ENCODE measurements at regions not wholly inside any gene's neighbourhood (a gene's known extent, or its start where the extent isn't known, plus 50 kb on each side); places are given as distances from the start of the nearest gene placed in this dataset.

DNA sequence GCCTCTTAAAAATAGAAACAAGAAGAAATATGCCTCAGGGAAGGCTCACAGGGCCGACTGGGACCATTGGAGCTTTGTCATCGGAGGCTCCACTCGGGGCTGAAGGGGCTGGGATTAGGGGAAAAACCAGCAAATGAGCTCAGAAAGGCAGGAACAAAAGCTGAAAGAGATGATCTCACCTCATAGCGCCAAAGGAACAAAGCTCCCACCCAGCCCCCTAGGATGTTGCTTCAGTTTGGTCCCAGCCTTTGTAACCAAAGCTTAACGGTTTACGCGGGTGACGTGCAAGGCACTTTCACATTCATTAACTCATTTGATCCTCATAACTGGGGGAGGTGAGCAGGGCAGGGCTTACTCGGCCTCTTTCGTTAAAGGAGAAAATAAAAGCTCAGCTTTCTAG is 168.5 kb upstream of the DYNLRB2 start:
- DNase-seq (ENCODE audit: low read depth in 2 of 2): no peak
- TF ChIP-seq, protein P1, sequence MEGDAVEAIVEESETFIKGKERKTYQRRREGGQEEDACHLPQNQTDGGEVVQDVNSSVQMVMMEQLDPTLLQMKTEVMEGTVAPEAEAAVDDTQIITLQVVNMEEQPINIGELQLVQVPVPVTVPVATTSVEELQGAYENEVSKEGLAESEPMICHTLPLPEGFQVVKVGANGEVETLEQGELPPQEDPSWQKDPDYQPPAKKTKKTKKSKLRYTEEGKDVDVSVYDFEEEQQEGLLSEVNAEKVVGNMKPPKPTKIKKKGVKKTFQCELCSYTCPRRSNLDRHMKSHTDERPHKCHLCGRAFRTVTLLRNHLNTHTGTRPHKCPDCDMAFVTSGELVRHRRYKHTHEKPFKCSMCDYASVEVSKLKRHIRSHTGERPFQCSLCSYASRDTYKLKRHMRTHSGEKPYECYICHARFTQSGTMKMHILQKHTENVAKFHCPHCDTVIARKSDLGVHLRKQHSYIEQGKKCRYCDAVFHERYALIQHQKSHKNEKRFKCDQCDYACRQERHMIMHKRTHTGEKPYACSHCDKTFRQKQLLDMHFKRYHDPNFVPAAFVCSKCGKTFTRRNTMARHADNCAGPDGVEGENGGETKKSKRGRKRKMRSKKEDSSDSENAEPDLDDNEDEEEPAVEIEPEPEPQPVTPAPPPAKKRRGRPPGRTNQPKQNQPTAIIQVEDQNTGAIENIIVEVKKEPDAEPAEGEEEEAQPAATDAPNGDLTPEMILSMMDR (IDR thresholded peaks at IDR 0.05; ENCODE audit: low read depth, low read length): no peak

DNA sequence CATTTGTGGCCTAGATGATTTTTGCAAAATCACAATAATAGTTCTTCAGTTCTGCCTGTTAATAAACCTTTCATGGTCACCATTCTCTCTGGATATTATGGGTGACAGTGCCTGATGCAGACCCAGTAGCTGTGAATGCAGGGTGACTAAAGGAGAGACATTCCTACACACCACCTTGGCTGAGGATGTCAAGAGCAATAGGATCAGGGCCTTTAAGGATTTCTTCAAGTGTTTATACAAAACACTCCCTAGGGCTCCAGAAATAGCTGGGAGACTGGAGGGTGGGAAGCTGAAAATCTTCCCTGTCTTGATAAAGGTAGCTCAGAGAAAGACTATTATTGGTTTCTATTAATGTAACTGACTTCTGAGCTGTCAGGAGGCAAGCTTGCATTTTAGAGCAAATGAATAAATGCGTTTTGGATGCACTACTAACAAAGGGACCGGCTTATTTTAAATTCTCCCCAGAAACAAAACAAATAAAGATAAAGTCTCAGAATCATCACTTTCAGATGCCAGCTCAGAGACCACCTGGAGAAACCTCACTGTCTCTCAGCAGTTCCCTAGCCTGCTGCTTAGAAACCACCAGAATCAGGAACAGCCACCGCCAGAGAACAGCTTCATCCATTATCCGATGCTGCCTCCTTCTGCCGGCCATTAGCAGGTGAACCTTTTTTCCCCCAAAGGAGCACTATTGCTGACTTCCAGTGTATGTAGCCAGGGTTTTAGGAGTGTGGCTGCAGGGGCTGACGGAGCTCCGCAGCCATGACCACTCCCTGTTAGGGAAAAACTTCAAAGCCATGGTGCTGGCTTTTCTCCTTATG is 171.4 kb upstream of the DYNLRB2 start:
- TF ChIP-seq, protein P1 (IDR thresholded peaks at IDR 0.05; ENCODE audit: low read depth, low read length): peak; percentile 65
- peak; percentile 58 to 67 for DNase-seq (ENCODE audit: low read depth in 2 of 2)
- H3K4me3 ChIP-seq (replicated peaks in 1 of 2; ENCODE audit: low read depth in 2 of 2, low read length in 2 of 2): no peak overlapping the region

More for the DNA sequence above, 168.5 kb upstream of the DYNLRB2 start:
- no peak overlapping the region for H3K4me3 ChIP-seq (replicated peaks in 1 of 2; ENCODE audit: low read depth in 2 of 2, low read length in 2 of 2)

DNA sequence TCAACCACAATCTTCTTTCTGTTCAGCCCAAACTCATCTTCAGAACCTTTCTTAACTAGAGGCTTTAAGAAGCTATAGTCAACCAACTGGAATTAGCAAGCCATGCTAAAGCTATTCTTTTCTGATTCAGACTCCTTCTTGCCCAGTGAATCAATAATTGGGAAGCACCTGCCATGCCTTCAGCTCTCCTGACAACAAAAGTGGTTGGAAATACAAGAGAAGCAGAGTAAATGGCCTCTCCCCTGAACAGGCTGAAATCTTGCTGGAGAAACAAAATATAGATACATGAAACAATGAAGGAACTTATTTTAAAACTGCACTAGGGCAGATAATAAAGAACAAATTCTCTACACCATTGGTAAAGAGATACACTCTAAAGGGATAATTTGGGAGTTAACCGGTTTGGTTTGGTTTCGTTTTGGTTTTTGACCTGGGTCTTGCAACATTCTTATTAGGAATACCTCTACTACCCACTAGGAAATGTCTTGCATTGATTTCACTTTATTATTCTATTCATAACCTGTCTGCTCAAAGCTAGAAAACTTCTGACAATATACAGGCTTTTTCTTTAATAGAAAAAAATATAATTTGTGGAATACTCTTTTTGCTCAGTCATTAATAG is 173.6 kb upstream of the DYNLRB2 start:
- no peak overlapping the region for H3K4me3 ChIP-seq (replicated peaks in 1 of 2; ENCODE audit: low read depth in 2 of 2, low read length in 2 of 2)
- DNase-seq (ENCODE audit: low read depth in 2 of 2): no peak
- TF ChIP-seq, protein P1 (IDR thresholded peaks at IDR 0.05; ENCODE audit: low read depth, low read length): no peak

DNA sequence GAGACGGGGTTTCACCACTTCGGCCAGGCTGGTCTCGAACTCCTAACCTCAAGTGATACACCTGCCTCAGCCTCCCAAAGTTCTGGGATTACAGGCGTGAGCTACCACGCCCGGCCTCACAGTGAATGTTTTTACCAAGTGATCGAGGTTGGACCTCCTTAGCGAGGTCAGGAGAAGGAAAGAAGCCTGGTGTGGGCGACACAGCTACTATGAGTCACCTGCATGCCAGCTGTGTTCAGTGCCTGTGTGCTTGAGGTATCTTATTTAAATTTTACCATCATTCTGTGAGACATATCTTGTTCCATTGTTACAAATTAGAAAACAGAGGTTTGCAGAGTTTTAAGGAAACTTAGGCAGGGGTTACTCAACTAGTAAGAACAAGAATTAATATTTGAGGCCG is 174.8 kb upstream of the DYNLRB2 start:
- H3K4me3 ChIP-seq (replicated peaks in 1 of 2; ENCODE audit: low read depth in 2 of 2, low read length in 2 of 2): no peak overlapping the region
- no peak for DNase-seq (ENCODE audit: low read depth in 2 of 2)
- TF ChIP-seq, protein P1 (IDR thresholded peaks at IDR 0.05; ENCODE audit: low read depth, low read length): no peak

DNA sequence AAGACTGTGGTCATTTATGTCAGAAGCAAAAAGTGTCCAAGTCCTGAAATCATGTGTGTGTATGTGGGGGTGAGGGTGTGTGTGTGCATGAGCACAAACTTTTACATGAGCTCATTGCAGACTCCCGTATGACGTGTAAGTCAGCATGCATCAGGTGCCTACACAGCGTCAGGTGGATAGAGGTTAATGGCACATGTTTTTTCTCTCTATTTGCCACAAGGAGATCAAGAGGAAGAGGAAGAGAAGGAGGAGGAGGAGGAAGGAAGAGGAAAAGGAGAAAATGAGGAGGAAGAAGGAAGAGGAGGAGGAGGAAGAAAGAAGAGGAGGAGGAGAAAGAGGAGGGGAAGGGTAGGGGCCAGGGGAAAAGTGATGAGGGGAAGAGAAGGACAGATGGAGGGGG is 178.0 kb upstream of the DYNLRB2 start:
- TF ChIP-seq, protein P1 (IDR thresholded peaks at IDR 0.05; ENCODE audit: low read depth, low read length): no peak
- no peak for DNase-seq (ENCODE audit: low read depth in 2 of 2)
- H3K4me3 ChIP-seq (replicated peaks in 1 of 2; ENCODE audit: low read depth in 2 of 2, low read length in 2 of 2): no peak overlapping the region

DNA sequence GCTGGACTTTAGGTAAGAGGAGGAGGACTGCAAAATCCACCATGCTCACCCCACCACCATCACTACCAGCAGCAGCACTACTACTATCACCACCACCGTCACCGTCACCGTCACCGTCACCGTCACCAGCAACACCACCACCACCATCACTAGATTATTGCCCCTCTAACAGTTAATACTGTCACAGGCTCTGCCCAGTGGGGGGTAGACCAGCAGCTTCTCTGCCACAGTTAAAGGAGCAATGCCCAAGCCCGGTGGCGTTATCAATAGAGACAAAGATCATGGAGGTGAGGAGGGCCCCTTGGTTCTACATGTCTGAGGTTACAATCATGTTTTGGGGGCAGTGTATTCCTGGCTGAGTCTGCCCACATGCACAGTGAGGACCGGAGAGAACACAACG is 184.4 kb upstream of the DYNLRB2 start:
- H3K4me3 ChIP-seq (replicated peaks in 1 of 2; ENCODE audit: low read depth in 2 of 2, low read length in 2 of 2): no peak overlapping the region
- TF ChIP-seq, protein P1 (IDR thresholded peaks at IDR 0.05; ENCODE audit: low read depth, low read length): no peak
- no peak for DNase-seq (ENCODE audit: low read depth in 2 of 2)
